Stimulated activated memory B cell treated with anti-CD40 and anti-IgM and Interleukin-4, amounts not matched to agents 10 μg/mL and 1 μg/mL and 100 μg/mL, for 72 hours (primary cell): ENCODE measurements at regions not wholly inside any gene's neighbourhood (a gene's known extent, or its start where the extent isn't known, plus 50 kb on each side); places are given as distances from the start of the nearest gene placed in this dataset.

ENCODE experiments used
- ATAC-seq: fragments of 150-1000 bp; cut with Tn5 transposase; 2 replicates; pipeline ENCODE4 v1.10.0; 2021
- H3K27ac Mint-ChIP-seq: one replicate; pipeline ENCODE4 v1.8.0; 2022; ENCODE audit warnings: mild to moderate bottlenecking, mixed read lengths
- H3K27me3 Mint-ChIP-seq: one replicate; pipeline ENCODE4 v1.8.0; 2022; ENCODE audit warnings: mixed read lengths
- H3K36me3 Mint-ChIP-seq: one replicate; pipeline ENCODE4 v1.8.0; 2022; ENCODE audit warnings: mixed read lengths
- H3K4me1 Mint-ChIP-seq: one replicate; pipeline ENCODE4 v1.8.0; 2022; ENCODE audit warnings: mixed read lengths
- H3K4me3 Mint-ChIP-seq: one replicate; pipeline ENCODE4 v1.8.0; 2022; ENCODE audit warnings: mild to moderate bottlenecking, moderate library complexity, mixed read lengths
- H3K9me3 Mint-ChIP-seq: one replicate; pipeline ENCODE4 v1.8.0; 2022; ENCODE audit warnings: mixed read lengths

- peaks cover 16% of the 10 kb centered on the region for H3K27me3 Mint-ChIP-seq
- H3K9me3 Mint-ChIP-seq: peaks cover 12% of the 10 kb centered on the region
- H3K4me3 Mint-ChIP-seq: no peak overlapping the region
- no peak for ATAC-seq
- peaks cover 2% of the 10 kb centered on the region for H3K36me3 Mint-ChIP-seq
- H3K27ac Mint-ChIP-seq: no peak overlapping the region
- H3K4me1 Mint-ChIP-seq: no peaks in the 10 kb centered on the region
Observed at GRCh38 chr1:220385158-220385557, 112.9 kb upstream of the RAB3GAP2 start.

GRCh38 chr1:220382994-220383393 lies 110.7 kb upstream of the RAB3GAP2 start:
- Mint-ChIP-seq H3K27me3 (peaks cover 12% of the 10 kb centered on the region), H3K4me3 (no peak overlapping the region), H3K4me1 (no peaks in the 10 kb centered on the region), H3K36me3 (peaks cover 5% of the 10 kb centered on the region), H3K27ac (no peak overlapping the region), H3K9me3 (peaks cover 15% of the 10 kb centered on the region)
- no peak for ATAC-seq

- no peak overlapping the region for H3K27ac Mint-ChIP-seq
- H3K4me3 Mint-ChIP-seq: no peak overlapping the region
- ATAC-seq: no peak
- peaks cover 15% of the 10 kb centered on the region for H3K9me3 Mint-ChIP-seq
- H3K27me3 Mint-ChIP-seq: peaks cover 20% of the 10 kb centered on the region
- no peaks in the 10 kb centered on the region for H3K4me1 Mint-ChIP-seq
- H3K36me3 Mint-ChIP-seq: peaks cover 5% of the 10 kb centered on the region
Observed at GRCh38 chr1:220380885-220381284, 108.6 kb upstream of the RAB3GAP2 start.

GRCh38 chr1:220378571-220379302 lies 106.5 kb upstream of the RAB3GAP2 start:
- H3K9me3 Mint-ChIP-seq: peaks cover 11% of the 10 kb centered on the region
- H3K27me3 Mint-ChIP-seq: peaks cover 20% of the 10 kb centered on the region
- H3K4me1 Mint-ChIP-seq: no peaks in the 10 kb centered on the region
- H3K36me3 Mint-ChIP-seq: peaks cover 5% of the 10 kb centered on the region
- no peak overlapping the region for H3K4me3 Mint-ChIP-seq
- ATAC-seq: no peak
- no peak overlapping the region for H3K27ac Mint-ChIP-seq

- Mint-ChIP-seq H3K4me1 (no peaks in the 10 kb centered on the region), H3K27me3 (peaks cover 20% of the 10 kb centered on the region), H3K36me3 (peaks cover 5% of the 10 kb centered on the region), H3K9me3 (peaks cover 11% of the 10 kb centered on the region), H3K4me3 (no peak overlapping the region), H3K27ac (no peak overlapping the region)
- no peak for ATAC-seq
Observed at GRCh38 chr1:220375715-220376114, 103.5 kb upstream of the RAB3GAP2 start.

GRCh38 chr1:220374449-220374848 lies 102.2 kb upstream of the RAB3GAP2 start:
- Mint-ChIP-seq H3K4me3 (no peak overlapping the region), H3K27ac (no peak overlapping the region), H3K36me3 (no peaks in the 10 kb centered on the region), H3K27me3 (peaks cover 9% of the 10 kb centered on the region), H3K4me1 (no peaks in the 10 kb centered on the region), H3K9me3 (peaks cover 3% of the 10 kb centered on the region)
- ATAC-seq: no peak

GRCh38 chr1:220372451-220372850 lies 100.2 kb upstream of the RAB3GAP2 start:
- Mint-ChIP-seq H3K4me3 (no peak overlapping the region), H3K9me3 (peaks cover 3% of the 10 kb centered on the region), H3K27me3 (peaks cover 9% of the 10 kb centered on the region), H3K36me3 (no peaks in the 10 kb centered on the region), H3K4me1 (no peaks in the 10 kb centered on the region), H3K27ac (no peak overlapping the region)
- ATAC-seq: no peak

GRCh38 chr1:220371324-220371723 lies 99.1 kb upstream of the RAB3GAP2 start:
- H3K4me3 Mint-ChIP-seq: no peak overlapping the region
- peaks cover 3% of the 10 kb centered on the region for H3K9me3 Mint-ChIP-seq
- H3K4me1 Mint-ChIP-seq: no peaks in the 10 kb centered on the region
- H3K27me3 Mint-ChIP-seq: peaks cover 2% of the 10 kb centered on the region
- no peak overlapping the region for H3K27ac Mint-ChIP-seq
- no peaks in the 10 kb centered on the region for H3K36me3 Mint-ChIP-seq
- peak; percentile 24 for ATAC-seq

GRCh38 chr1:220370041-220370700 lies 97.9 kb upstream of the RAB3GAP2 start:
- no peaks in the 10 kb centered on the region for H3K36me3 Mint-ChIP-seq
- ATAC-seq: no peak
- peaks cover 4% of the 10 kb centered on the region for H3K9me3 Mint-ChIP-seq

GRCh38 chr1:220369511-220369910 lies 97.3 kb upstream of the RAB3GAP2 start:
- no peak overlapping the region for H3K4me3 Mint-ChIP-seq
- H3K27me3 Mint-ChIP-seq: peaks cover 17% of the 10 kb centered on the region
- H3K27ac Mint-ChIP-seq: no peak overlapping the region
- no peaks in the 10 kb centered on the region for H3K36me3 Mint-ChIP-seq
- no peaks in the 10 kb centered on the region for H3K4me1 Mint-ChIP-seq
- H3K9me3 Mint-ChIP-seq: peaks cover 4% of the 10 kb centered on the region
- ATAC-seq: no peak

More at GRCh38 chr1:220370041-220370700, 97.9 kb upstream of the RAB3GAP2 start:
- Mint-ChIP-seq H3K4me1 (no peaks in the 10 kb centered on the region), H3K27ac (no peak overlapping the region), H3K27me3 (peaks cover 11% of the 10 kb centered on the region), H3K4me3 (no peak overlapping the region)

GRCh38 chr1:220368352-220369265 lies 96.4 kb upstream of the RAB3GAP2 start:
- Mint-ChIP-seq H3K4me3 (no peak overlapping the region), H3K27ac (no peak overlapping the region), H3K4me1 (no peaks in the 10 kb centered on the region), H3K27me3 (peaks cover 19% of the 10 kb centered on the region), H3K36me3 (no peaks in the 10 kb centered on the region), H3K9me3 (peaks cover 4% of the 10 kb centered on the region)
- no peak for ATAC-seq

- Mint-ChIP-seq H3K27me3 (peaks cover 19% of the 10 kb centered on the region), H3K4me3 (no peak overlapping the region), H3K9me3 (peaks cover 4% of the 10 kb centered on the region), H3K4me1 (no peaks in the 10 kb centered on the region), H3K36me3 (no peaks in the 10 kb centered on the region), H3K27ac (no peak overlapping the region)
- ATAC-seq: no peak
Observed at GRCh38 chr1:220367833-220368232, 95.6 kb upstream of the RAB3GAP2 start.

GRCh38 chr1:220366269-220366668 lies 94.0 kb upstream of the RAB3GAP2 start:
- peaks cover 4% of the 10 kb centered on the region for H3K9me3 Mint-ChIP-seq
- no peak overlapping the region for H3K4me3 Mint-ChIP-seq
- H3K27ac Mint-ChIP-seq: no peak overlapping the region
- H3K4me1 Mint-ChIP-seq: no peaks in the 10 kb centered on the region
- peaks cover 28% of the 10 kb centered on the region for H3K27me3 Mint-ChIP-seq
- no peak for ATAC-seq
- H3K36me3 Mint-ChIP-seq: no peaks in the 10 kb centered on the region

GRCh38 chr1:220363196-220363837 lies 91.1 kb upstream of the RAB3GAP2 start:
- H3K27ac Mint-ChIP-seq: no peak overlapping the region
- peaks cover 28% of the 10 kb centered on the region for H3K27me3 Mint-ChIP-seq
- no peak overlapping the region for H3K4me3 Mint-ChIP-seq
- peaks cover 11% of the 10 kb centered on the region for H3K9me3 Mint-ChIP-seq
- H3K4me1 Mint-ChIP-seq: no peaks in the 10 kb centered on the region
- no peak for ATAC-seq
- H3K36me3 Mint-ChIP-seq: no peaks in the 10 kb centered on the region
